ENCODE measurements at regions not wholly inside any gene's neighbourhood (a gene's known extent, or its start where the extent isn't known, plus 50 kb on each side); places are given as distances from the start of the nearest gene placed in this dataset.
"Not testable (repeated sequence)": the region's sequence is repeated elsewhere in the genome, so short reads cannot be mapped to it uniquely, and the experiment has no call there.

- not testable (repeated sequence) for H3K9me3 Mint-ChIP-seq, H3K27ac Mint-ChIP-seq, H3K36me3 Mint-ChIP-seq, DNase-seq, H3K4me1 Mint-ChIP-seq, H3K27me3 Mint-ChIP-seq, H3K4me3 Mint-ChIP-seq
Measured at GRCh38 chr5:30494113-30494512, 699.4 kb upstream of the CDH6 start.

DNA sequence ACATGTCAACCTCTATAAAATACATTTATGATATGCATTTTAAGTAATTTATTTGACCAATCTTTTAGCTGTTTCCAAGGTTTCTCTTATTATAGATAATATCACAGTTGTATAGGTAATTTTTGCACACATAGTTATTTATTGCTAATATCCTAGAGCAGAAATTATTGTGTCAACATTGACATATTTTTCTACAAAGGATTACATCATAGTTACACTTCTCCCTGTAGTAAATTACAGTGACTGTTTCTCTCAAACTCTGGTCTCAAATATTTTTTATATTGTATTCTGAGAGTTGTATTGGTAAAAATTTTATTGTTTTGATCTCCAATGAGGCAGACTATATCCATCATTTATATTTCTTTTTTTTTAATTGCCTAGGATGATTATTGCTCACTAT lies 714.4 kb upstream of the CDH6 start:
- DNase-seq = no peak
- no peaks in the 10 kb centered on the region for H3K4me1 Mint-ChIP-seq
- H3K9me3 Mint-ChIP-seq = peaks cover 28% of the 10 kb centered on the region
- H3K27me3 Mint-ChIP-seq = no peaks in the 10 kb centered on the region
- H3K36me3 Mint-ChIP-seq = no peaks in the 10 kb centered on the region
- H3K27ac Mint-ChIP-seq = no peak overlapping the region
- H3K4me3 Mint-ChIP-seq = no peak overlapping the region

GRCh38 chr5:30475429-30475828 lies 718.1 kb upstream of the CDH6 start:
- no peak overlapping the region for H3K4me3 Mint-ChIP-seq
- peaks cover 25% of the 10 kb centered on the region for H3K9me3 Mint-ChIP-seq
- no peaks in the 10 kb centered on the region for H3K4me1 Mint-ChIP-seq
- no peaks in the 10 kb centered on the region for H3K27me3 Mint-ChIP-seq
- H3K27ac Mint-ChIP-seq = no peak overlapping the region
- no peaks in the 10 kb centered on the region for H3K36me3 Mint-ChIP-seq
- DNase-seq = no peak

- H3K36me3 Mint-ChIP-seq = no peaks in the 10 kb centered on the region
- no peaks in the 10 kb centered on the region for H3K27me3 Mint-ChIP-seq
- H3K9me3 Mint-ChIP-seq = peaks cover 12% of the 10 kb centered on the region
- no peaks in the 10 kb centered on the region for H3K4me1 Mint-ChIP-seq
- H3K4me3 Mint-ChIP-seq = no peak overlapping the region
- H3K27ac Mint-ChIP-seq = no peak overlapping the region
- no peak for DNase-seq
Measured at GRCh38 chr5:30469691-30470090, 723.8 kb upstream of the CDH6 start.

DNA sequence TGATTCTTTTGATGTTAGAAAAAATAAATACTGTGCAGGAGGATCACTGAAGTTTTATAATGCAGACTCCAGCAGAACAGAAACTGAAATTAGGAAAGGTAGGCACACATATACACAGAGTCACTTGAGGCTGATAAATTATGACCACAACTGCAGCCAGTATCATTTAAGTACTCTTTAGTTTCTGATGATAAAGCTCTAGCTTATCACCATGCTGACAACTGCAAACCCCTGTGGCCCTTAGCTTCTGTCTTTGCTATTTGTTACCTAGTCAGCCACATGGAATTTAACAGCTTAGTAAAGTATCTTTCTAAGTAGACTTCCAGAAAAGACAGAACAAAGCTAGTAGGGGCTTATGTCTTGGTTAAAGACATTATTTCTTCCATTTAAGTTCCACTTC lies 734.8 kb upstream of the CDH6 start:
- no peak for DNase-seq
- H3K9me3 Mint-ChIP-seq = peaks cover 11% of the 10 kb centered on the region
- no peak overlapping the region for H3K4me3 Mint-ChIP-seq
- H3K27me3 Mint-ChIP-seq = no peaks in the 10 kb centered on the region
- no peaks in the 10 kb centered on the region for H3K4me1 Mint-ChIP-seq
- H3K36me3 Mint-ChIP-seq = no peaks in the 10 kb centered on the region
- no peak overlapping the region for H3K27ac Mint-ChIP-seq

- not testable (repeated sequence) for DNase-seq, H3K27me3 Mint-ChIP-seq, H3K9me3 Mint-ChIP-seq, H3K27ac Mint-ChIP-seq, H3K36me3 Mint-ChIP-seq, H3K4me1 Mint-ChIP-seq, H3K4me3 Mint-ChIP-seq
Measured at GRCh38 chr5:30455484-30455883, 738.0 kb upstream of the CDH6 start.

GRCh38 chr5:30453168-30453567 lies 740.3 kb upstream of the CDH6 start:
- no peaks in the 10 kb centered on the region for H3K4me1 Mint-ChIP-seq
- peaks cover 10% of the 10 kb centered on the region for H3K9me3 Mint-ChIP-seq
- no peak overlapping the region for H3K27ac Mint-ChIP-seq
- no peaks in the 10 kb centered on the region for H3K27me3 Mint-ChIP-seq
- H3K36me3 Mint-ChIP-seq = no peaks in the 10 kb centered on the region
- H3K4me3 Mint-ChIP-seq = no peak overlapping the region
- no peak for DNase-seq

DNA sequence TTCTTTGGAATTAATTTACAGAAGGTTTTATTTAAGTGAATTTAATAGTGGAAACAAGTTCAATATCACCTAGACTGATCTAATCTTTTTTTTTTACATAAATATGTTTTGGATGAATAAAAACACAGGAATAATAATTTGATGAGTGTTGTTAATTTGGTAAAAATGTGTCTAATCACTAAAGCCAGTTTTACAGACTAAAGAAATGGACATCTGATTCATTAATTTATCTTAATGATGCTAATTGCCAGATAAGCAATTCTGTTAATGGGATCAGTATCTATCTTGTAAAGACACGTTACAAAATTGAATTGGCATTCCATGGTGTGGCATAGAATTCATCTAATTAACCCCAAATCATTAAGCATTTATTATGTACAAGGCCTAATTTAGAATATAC lies 743.3 kb upstream of the CDH6 start:
- no peak for DNase-seq
- H3K9me3 Mint-ChIP-seq = peaks cover 6% of the 10 kb centered on the region
- H3K36me3 Mint-ChIP-seq = no peaks in the 10 kb centered on the region
- no peak overlapping the region for H3K27ac Mint-ChIP-seq
- H3K27me3 Mint-ChIP-seq = no peaks in the 10 kb centered on the region
- no peaks in the 10 kb centered on the region for H3K4me1 Mint-ChIP-seq
- no peak overlapping the region for H3K4me3 Mint-ChIP-seq

GRCh38 chr5:30447431-30447830 lies 746.1 kb upstream of the CDH6 start:
- peaks cover 9% of the 10 kb centered on the region for H3K9me3 Mint-ChIP-seq
- no peak for DNase-seq

GRCh38 chr5:30446456-30446855 lies 747.0 kb upstream of the CDH6 start:
- H3K27me3 Mint-ChIP-seq = no peaks in the 10 kb centered on the region
- no peak for DNase-seq
- H3K9me3 Mint-ChIP-seq = peaks cover 9% of the 10 kb centered on the region
- H3K4me3 Mint-ChIP-seq = no peak overlapping the region
- no peaks in the 10 kb centered on the region for H3K36me3 Mint-ChIP-seq
- no peaks in the 10 kb centered on the region for H3K4me1 Mint-ChIP-seq
- no peak overlapping the region for H3K27ac Mint-ChIP-seq

More at GRCh38 chr5:30447431-30447830, 746.1 kb upstream of the CDH6 start:
- H3K4me3 Mint-ChIP-seq = no peak overlapping the region
- no peaks in the 10 kb centered on the region for H3K36me3 Mint-ChIP-seq
- no peak overlapping the region for H3K27ac Mint-ChIP-seq
- H3K27me3 Mint-ChIP-seq = no peaks in the 10 kb centered on the region
- no peaks in the 10 kb centered on the region for H3K4me1 Mint-ChIP-seq

DNA sequence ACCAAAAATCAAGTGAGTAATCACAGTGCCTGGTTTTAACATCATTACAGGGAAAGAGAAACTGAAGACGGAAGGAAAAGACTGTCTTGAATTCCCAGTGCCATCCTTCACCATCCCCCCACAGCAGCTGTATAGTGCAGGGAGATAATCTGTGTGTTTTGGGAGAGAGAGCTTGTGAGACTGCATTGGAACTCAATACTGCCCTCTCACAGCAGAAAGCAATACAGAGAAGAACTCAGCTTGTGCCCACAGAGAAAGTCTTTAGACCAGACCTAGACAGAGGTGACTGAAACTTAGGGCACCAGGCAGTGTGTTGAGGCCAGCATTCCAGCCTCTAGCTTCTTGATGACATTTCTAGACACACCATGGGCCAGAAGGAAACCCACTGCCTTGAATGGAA lies 754.7 kb upstream of the CDH6 start:
- Mint-ChIP-seq H3K27me3 (no peaks in the 10 kb centered on the region), H3K27ac (no peak overlapping the region), H3K9me3 (peaks cover 21% of the 10 kb centered on the region), H3K36me3 (no peaks in the 10 kb centered on the region), H3K4me1 (no peaks in the 10 kb centered on the region), H3K4me3 (no peak overlapping the region)
- DNase-seq = no peak

- no peak for DNase-seq
- no peaks in the 10 kb centered on the region for H3K27me3 Mint-ChIP-seq
- no peak overlapping the region for H3K27ac Mint-ChIP-seq
- no peaks in the 10 kb centered on the region for H3K36me3 Mint-ChIP-seq
- no peak overlapping the region for H3K4me3 Mint-ChIP-seq
- peaks cover 16% of the 10 kb centered on the region for H3K9me3 Mint-ChIP-seq
- no peaks in the 10 kb centered on the region for H3K4me1 Mint-ChIP-seq
Measured at GRCh38 chr5:30436691-30437090, 756.8 kb upstream of the CDH6 start.

DNA sequence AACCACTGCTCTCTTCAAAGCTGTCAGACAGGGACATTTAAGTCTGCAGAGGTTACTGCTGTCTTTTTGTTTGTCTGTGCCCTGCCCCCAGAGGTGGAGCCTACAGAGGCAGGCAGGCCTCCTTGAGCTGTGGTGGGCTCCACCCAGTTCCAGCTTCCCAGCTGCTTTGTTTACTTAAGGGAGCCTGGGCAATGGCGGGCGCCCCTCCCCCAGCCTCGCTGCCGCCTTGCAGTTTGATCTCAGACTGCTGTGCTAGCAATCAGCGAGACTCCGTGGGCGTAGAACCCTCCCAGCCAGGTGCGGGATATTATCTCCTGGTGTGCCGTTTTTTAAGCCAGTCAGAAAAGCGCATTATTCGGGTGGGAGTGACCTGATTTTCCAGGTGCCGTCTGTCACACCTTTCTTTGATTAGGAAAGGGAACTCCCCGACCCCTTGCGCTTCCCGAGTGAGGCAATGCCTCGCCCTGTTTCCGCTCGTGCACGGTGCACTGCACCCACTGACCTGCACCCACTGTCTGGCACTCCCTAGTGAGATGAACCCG lies 764.5 kb upstream of the CDH6 start:
- H3K4me3 Mint-ChIP-seq, H3K27ac Mint-ChIP-seq, H3K9me3 Mint-ChIP-seq, H3K27me3 Mint-ChIP-seq, H3K4me1 Mint-ChIP-seq, H3K36me3 Mint-ChIP-seq, DNase-seq: not testable (repeated sequence)

DNA sequence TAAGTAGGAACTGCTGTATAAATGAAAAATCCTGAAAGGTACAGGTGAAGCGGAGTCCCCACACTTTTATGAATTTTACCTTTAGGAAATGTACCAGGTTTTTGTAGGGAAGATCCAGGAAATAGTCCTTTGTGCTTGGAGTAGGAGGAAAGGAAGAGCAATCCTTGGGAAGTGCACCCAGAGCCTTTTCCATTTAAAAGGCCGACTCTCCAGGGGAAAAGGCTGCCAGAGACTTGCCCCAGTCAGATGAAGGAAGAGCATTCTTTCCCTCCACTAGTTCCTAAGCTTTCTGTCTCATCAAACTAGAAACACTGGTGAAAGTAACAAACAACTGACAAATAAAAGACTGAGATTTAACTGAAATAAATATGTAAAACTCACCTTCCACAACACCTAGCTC lies 779.4 kb upstream of the CDH6 start:
- Mint-ChIP-seq H3K36me3 (no peaks in the 10 kb centered on the region), H3K27me3 (no peaks in the 10 kb centered on the region), H3K4me3 (no peak overlapping the region)

DNA sequence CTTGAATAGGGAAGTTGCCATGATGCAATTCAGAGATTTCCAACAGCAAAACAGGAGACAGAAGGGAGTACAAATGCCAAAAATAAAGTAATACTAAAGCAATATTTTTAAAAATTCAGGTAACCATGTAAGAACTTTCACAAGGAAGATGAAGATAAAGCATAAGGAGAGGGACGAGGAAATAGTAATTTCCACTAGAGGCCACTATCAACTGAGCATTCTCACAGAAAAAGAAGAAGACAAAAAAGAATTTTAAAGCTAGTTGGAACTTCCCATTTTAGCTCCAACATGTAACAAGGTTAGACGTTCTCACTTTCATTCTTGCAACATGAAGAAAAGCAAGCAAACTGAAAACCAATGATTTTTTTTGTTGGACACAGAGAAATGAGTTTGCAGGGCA lies 779.9 kb upstream of the CDH6 start:
- H3K27me3 Mint-ChIP-seq = no peaks in the 10 kb centered on the region
- no peaks in the 10 kb centered on the region for H3K4me1 Mint-ChIP-seq
- H3K36me3 Mint-ChIP-seq = no peaks in the 10 kb centered on the region
- DNase-seq = no peak
- H3K27ac Mint-ChIP-seq = no peak overlapping the region
- no peak overlapping the region for H3K4me3 Mint-ChIP-seq
- peaks cover 12% of the 10 kb centered on the region for H3K9me3 Mint-ChIP-seq

More for the DNA sequence above, 779.4 kb upstream of the CDH6 start:
- Mint-ChIP-seq H3K4me1 (no peaks in the 10 kb centered on the region), H3K9me3 (peaks cover 10% of the 10 kb centered on the region), H3K27ac (no peak overlapping the region)
- no peak for DNase-seq

DNA sequence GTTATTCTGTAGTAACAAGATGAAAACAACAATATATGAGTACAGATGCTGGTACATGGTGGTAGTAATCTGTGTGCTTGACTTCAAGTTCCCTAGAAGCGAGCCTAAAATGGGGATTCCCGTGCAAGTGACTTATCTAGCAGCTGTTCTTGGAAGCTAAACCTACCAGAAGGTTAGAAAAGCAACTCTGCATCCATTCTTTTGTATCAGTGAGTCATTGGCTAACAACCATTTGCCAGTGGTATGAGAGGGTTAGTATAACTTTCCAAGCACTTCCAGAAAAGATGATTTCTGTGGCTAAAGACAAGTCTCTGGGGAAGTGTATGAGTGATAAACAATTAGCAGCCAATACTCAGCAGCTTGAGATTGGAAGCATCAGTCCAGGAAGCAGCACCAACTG lies 787.7 kb upstream of the CDH6 start:
- peaks cover 7% of the 10 kb centered on the region for H3K9me3 Mint-ChIP-seq
- no peak for DNase-seq

More for the DNA sequence above, 787.7 kb upstream of the CDH6 start:
- no peaks in the 10 kb centered on the region for H3K27me3 Mint-ChIP-seq
- no peaks in the 10 kb centered on the region for H3K4me1 Mint-ChIP-seq
- no peak overlapping the region for H3K27ac Mint-ChIP-seq
- H3K4me3 Mint-ChIP-seq = no peak overlapping the region
- no peaks in the 10 kb centered on the region for H3K36me3 Mint-ChIP-seq
